IMR-90 (cell line): ENCODE measurements at regions not wholly inside any gene's neighbourhood (a gene's known extent, or its start where the extent isn't known, plus 50 kb on each side); places are given as distances from the start of the nearest gene placed in this dataset.

Source experiments
- ATAC-seq: fragments of 200-7000 bp; cut with Tn5 transposase; 2 replicates; pipeline ENCODE4 v1.9.1; 2020; ENCODE audit warnings: low read depth, mild to moderate bottlenecking, moderate library complexity
- BruUV-seq: library from RNA; stranded (reverse); fragments of 400-500 nt; replicated peaks from 2 replicates; lab custom pipeline; 2021; lab: Mats Ljungman, UMichigan
- CTCF ChIA-PET: fragments of 300-600 bp; formaldehyde crosslinking; extraction: SDS; loops from one replicate; lab custom pipeline; 2021; ENCODE audit warnings: antibody characterized with exemption; lab: Yijun Ruan, JAX
- POLR2A ChIA-PET: fragments of 300-600 bp; sonication (Branson Sonifier 250); formaldehyde crosslinking; loops from one replicate; lab custom pipeline; 2022; ENCODE audit warnings: antibody characterized with exemption; ENCODE audit not compliant: unreplicated experiment; lab: Charles Lee
- DNase-seq: peaks from one replicate; pipeline ENCODE4 v3.0.0; 2013
- H2AFZ ChIP-seq: replicated peaks from 2 replicates; pipeline ENCODE3; 2013; ENCODE audit warnings: low read length, mild to moderate bottlenecking; ENCODE audit not compliant: poor library complexity
- H2AK5ac ChIP-seq: 2 replicates; pipeline ENCODE4 v1.6.1; 2013; ENCODE audit warnings: low read depth, low read length, inconsistent platforms
- H2AK9ac ChIP-seq: replicated peaks from 2 replicates; pipeline ENCODE3; 2013; ENCODE audit warnings: mild to moderate bottlenecking, low read depth, low read length, moderate library complexity; ENCODE audit not compliant: poor library complexity
- H2BK120ac ChIP-seq: 2 replicates; pipeline ENCODE4 v1.6.1; 2013; ENCODE audit warnings: low read depth, low read length, inconsistent platforms
- H2BK15ac ChIP-seq: 3 replicates; pipeline ENCODE4 v1.6.1; 2013; ENCODE audit warnings: low read depth, low read length, inconsistent platforms
- H2BK20ac ChIP-seq: 2 replicates; pipeline ENCODE4 v1.6.1; 2013; ENCODE audit warnings: low read depth, mild to moderate bottlenecking, inconsistent platforms, low read length, moderate library complexity
- H2BK5ac ChIP-seq: 2 replicates; pipeline ENCODE4 v1.6.1; 2013; ENCODE audit warnings: mild to moderate bottlenecking, low read depth, low read length, inconsistent platforms; ENCODE audit not compliant: poor library complexity, severe bottlenecking
- H3K14ac ChIP-seq: replicated peaks from 2 replicates; pipeline ENCODE4 v1.6.1; 2013; ENCODE audit warnings: low read depth, low read length, inconsistent platforms
- H3K18ac ChIP-seq: 2 replicates; pipeline ENCODE4 v1.6.1; 2013; ENCODE audit warnings: low read depth, low read length, control low read depth
- H3K23ac ChIP-seq: 2 replicates; pipeline ENCODE4 v1.6.1; 2013; ENCODE audit warnings: low read depth, low read length, inconsistent platforms
- H3K27ac ChIP-seq: 2 replicates; pipeline ENCODE4 v1.5.1; 2013; ENCODE audit warnings: mild to moderate bottlenecking, control low read depth, low read length; ENCODE audit not compliant: insufficient read depth
- H3K27me3 ChIP-seq: 2 replicates; pipeline ENCODE4 v1.6.1; 2013; ENCODE audit warnings: low read length; ENCODE audit not compliant: control insufficient read depth, insufficient read depth
- H3K36me3 ChIP-seq: 2 replicates; pipeline ENCODE4 v1.6.1; 2013; ENCODE audit warnings: low read length, mixed read lengths; ENCODE audit not compliant: control insufficient read depth, insufficient read depth
- H3K4ac ChIP-seq: 2 replicates; pipeline ENCODE4 v1.6.1; 2013; ENCODE audit warnings: low read depth, low read length, inconsistent platforms
- H3K4me1 ChIP-seq: 2 replicates; pipeline ENCODE4 v1.6.1; 2013; ENCODE audit warnings: low read length, mixed read lengths; ENCODE audit not compliant: control insufficient read depth, insufficient read depth
- H3K4me2 ChIP-seq: 2 replicates; pipeline ENCODE4 v1.6.1; 2013; ENCODE audit warnings: low read depth, mild to moderate bottlenecking, control low read depth, low read length, moderate library complexity
- H3K4me3 ChIP-seq: 2 replicates; pipeline ENCODE4 v1.5.1; 2013; ENCODE audit warnings: low read depth, mild to moderate bottlenecking, control low read depth, low read length, moderate library complexity; ENCODE audit not compliant: insufficient read depth
- H3K56ac ChIP-seq: 2 replicates; pipeline ENCODE4 v1.6.1; 2013; ENCODE audit warnings: low read length, inconsistent platforms; ENCODE audit not compliant: insufficient read depth; ENCODE audit errors: extremely low read depth
- H3K79me1 ChIP-seq, 2 experiments: 2 replicates each; pipeline ENCODE4 v1.6.1; 2013; ENCODE audit warnings: low read length in 2 of 2, inconsistent platforms in 1 of 2, low read depth in 1 of 2
- H3K9ac ChIP-seq: 2 replicates; pipeline ENCODE4 v1.6.1; 2013; ENCODE audit warnings: low read depth, low read length, control low read depth
- H3K9me1 ChIP-seq: 2 replicates; pipeline ENCODE4 v1.6.1; 2013; ENCODE audit warnings: low read length, inconsistent platforms; ENCODE audit not compliant: insufficient read depth
- H3K9me3 ChIP-seq: 2 replicates; pipeline ENCODE4 v1.6.1; 2013; ENCODE audit warnings: low read length; ENCODE audit not compliant: control insufficient read depth, insufficient read depth
- H4K20me1 ChIP-seq: 2 replicates; pipeline ENCODE4 v1.6.1; 2013; ENCODE audit warnings: low read length, inconsistent platforms; ENCODE audit not compliant: insufficient read depth
- H4K5ac ChIP-seq: 2 replicates; pipeline ENCODE4 v1.6.1; 2013; ENCODE audit warnings: mild to moderate bottlenecking, low read depth, low read length, control low read depth
- H4K8ac ChIP-seq, 2 experiments: 2 replicates each; pipeline ENCODE4 v1.6.1; 2013; ENCODE audit warnings: low read depth in 2 of 2, low read length in 2 of 2, control low read depth in 1 of 2, inconsistent platforms in 1 of 2
- H4K91ac ChIP-seq: 2 replicates; pipeline ENCODE4 v1.6.1; 2013; ENCODE audit warnings: low read depth, low read length, inconsistent platforms; ENCODE audit not compliant: insufficient read depth
- POLR2A ChIP-seq: IDR thresholded peaks from 2 replicates; pipeline ENCODE4 v1.6.1; 2012; ENCODE audit warnings: mild to moderate bottlenecking, low read depth, low read length
- RCOR1 ChIP-seq: IDR thresholded peaks from 2 replicates; pipeline ENCODE4 v1.6.1; 2012; ENCODE audit warnings: mild to moderate bottlenecking, low read length, improper control_type of control experiment; ENCODE audit not compliant: insufficient replicate concordance
- WGBS, 2 experiments: methylation state at CpG; one replicate each; pipeline versions ENCODE4 v1.1.5 to v1.1.7; 2013; ENCODE audit warnings: missing lambda C conversion rate in 2 of 2; ENCODE audit not compliant: insufficient read length in 1 of 2; ENCODE audit errors: extremely low coverage in 2 of 2; 5-methylcytosine and 5-hydroxymethylcytosine counted together
- dilution Hi-C: fragments of 300-500 bp; cut with HindIII; formaldehyde crosslinking; loops from one replicate; pipeline ENCODE4 v1.14.3; 2018; ENCODE audit warnings: low sequenced_read_pairs; ENCODE audit not compliant: unreplicated experiment
- in situ Hi-C: fragments of 300-500 bp; cut with MboI; formaldehyde crosslinking; loops from 3 replicates; pipeline ENCODE4 v1.14.3; 2019; ENCODE audit warnings: low sequenced_read_pairs, inconsistent platforms, mixed read lengths
- intact Hi-C: fragments of 100-400 bp; cut with micrococcal nuclease; formaldehyde crosslinking; loops from 2 replicates; pipeline ENCODE4 v1.10.0; 2022

- H3K23ac ChIP-seq = no peak overlapping the region
- H2AK5ac ChIP-seq = no peak overlapping the region
- H2BK20ac ChIP-seq = no peak overlapping the region
- H3K79me1 ChIP-seq = no peaks in the 10 kb centered on the region
- no peak overlapping the region for H2BK15ac ChIP-seq
- no peak overlapping the region for H3K4ac ChIP-seq
- H3K4me3 ChIP-seq = no peak overlapping the region
- intact Hi-C loops (no loop called here), dilution Hi-C loops (no loop called here), in situ Hi-C loops (no loop called here)
- CTCF ChIA-PET = no interaction called here
- no peak overlapping the region for H3K27ac ChIP-seq
- ATAC-seq = no peak
- H4K5ac ChIP-seq = no peak overlapping the region
- peaks cover 3% of the 10 kb centered on the region; the same call in 1 of the 2 replicates for H3K9me3 ChIP-seq
- H3K14ac ChIP-seq = no peak overlapping the region
- WGBS, 2 experiments = no CpG with 5 or more reads among the region's 3 CpGs
- no peaks in the 10 kb centered on the region for H3K27me3 ChIP-seq
- DNase-seq = no peak
- no peak overlapping the region for H4K8ac ChIP-seq
- no peak overlapping the region for H4K91ac ChIP-seq
- H3K9me1 ChIP-seq = no peaks in the 10 kb centered on the region
- H3K56ac ChIP-seq = no peak overlapping the region
- BruUV-seq = no TSS peak
- no peak overlapping the region for H2AK9ac ChIP-seq
- POLR2A ChIA-PET = no interaction called here
- H3K9ac ChIP-seq = no peak overlapping the region
- no peak overlapping the region for H3K18ac ChIP-seq
- H2BK5ac ChIP-seq = no peak overlapping the region
- no peaks in the 10 kb centered on the region for H4K20me1 ChIP-seq
- H2BK120ac ChIP-seq = no peak overlapping the region
- TF ChIP-seq POLR2A (no peak), RCOR1 (no peak)
- no peaks in the 10 kb centered on the region for H3K36me3 ChIP-seq
- no peak overlapping the region for H3K4me2 ChIP-seq
- H3K4me1 ChIP-seq = no peaks in the 10 kb centered on the region
- no peak overlapping the region for H2AFZ ChIP-seq
These were observed 740.3 kb downstream of the CENPC start for GRCh38 chr4:66804979-66805378.
